Progenitor cell of endocrine pancreas (in vitro differentiated cells): ENCODE measurements at regions not wholly inside any gene's neighbourhood (a gene's known extent, or its start where the extent isn't known, plus 50 kb on each side); places are given as distances from the start of the nearest gene placed in this dataset.

Experiments
- DNase-seq: peaks from one replicate; pipeline ENCODE4 v3.0.0; 2021; ENCODE audit warnings: low spot score; ENCODE audit not compliant: unreplicated experiment
- H3K27ac Mint-ChIP-seq: 2 replicates; pipeline ENCODE4 v1.8.0; 2021; ENCODE audit warnings: mild to moderate bottlenecking, moderate library complexity, mixed read lengths
- H3K27me3 Mint-ChIP-seq: 2 replicates; pipeline ENCODE4 v1.8.0; 2021; ENCODE audit warnings: mixed read lengths
- H3K36me3 Mint-ChIP-seq: 2 replicates; pipeline ENCODE4 v1.8.0; 2022; ENCODE audit warnings: mixed read lengths; ENCODE audit not compliant: insufficient read depth
- H3K4me1 Mint-ChIP-seq: 2 replicates; pipeline ENCODE4 v1.8.0; 2021; ENCODE audit warnings: low read depth, mixed read lengths
- H3K4me3 Mint-ChIP-seq: 2 replicates; pipeline ENCODE4 v1.8.0; 2021; ENCODE audit warnings: low read depth, mild to moderate bottlenecking, moderate library complexity, mixed read lengths
- H3K9me3 Mint-ChIP-seq: 2 replicates; pipeline ENCODE4 v1.8.0; 2021; ENCODE audit warnings: low read depth, mixed read lengths
- CTCF ChIP-seq: fragments of 200-600 bp; sonication (generic); IDR thresholded peaks from one replicate; pipeline ENCODE4 v1.5.0; 2021; ENCODE audit warnings: antibody characterized with exemption, mild to moderate bottlenecking; ENCODE audit not compliant: unreplicated experiment

GRCh38 chr1:55559842-55560241, 344.7 kb upstream of the USP24 start:
- Mint-ChIP-seq H3K27me3 (peaks cover 10% of the 10 kb centered on the region), H3K9me3 (peaks cover 3% of the 10 kb centered on the region), H3K36me3 (no peaks in the 10 kb centered on the region), H3K4me3 (no peak overlapping the region), H3K4me1 (peaks cover 2% of the 10 kb centered on the region), H3K27ac (no peak overlapping the region)
- DNase-seq, result no peak
- TF ChIP-seq CTCF, result no peak

GRCh38 chr1:55559161-55559611, 344.0 kb upstream of the USP24 start:
- Mint-ChIP-seq H3K36me3 (no peaks in the 10 kb centered on the region), H3K9me3 (peaks cover 3% of the 10 kb centered on the region), H3K27ac (no peak overlapping the region), H3K4me3 (no peak overlapping the region), H3K27me3 (peaks cover 10% of the 10 kb centered on the region), H3K4me1 (peaks cover 2% of the 10 kb centered on the region)
- TF ChIP-seq CTCF, result no peak
- DNase-seq, result no peak

GRCh38 chr1:55558515-55558914, 343.4 kb upstream of the USP24 start:
- Mint-ChIP-seq H3K27me3 (peaks cover 10% of the 10 kb centered on the region), H3K36me3 (no peaks in the 10 kb centered on the region)
- no peak for TF ChIP-seq CTCF

GRCh38 chr1:55555956-55556725, 341.0 kb upstream of the USP24 start:
- no peak for TF ChIP-seq CTCF
- no peak overlapping the region for H3K4me3 Mint-ChIP-seq
- no peak for DNase-seq
- no peaks in the 10 kb centered on the region for H3K36me3 Mint-ChIP-seq
- no peaks in the 10 kb centered on the region for H3K9me3 Mint-ChIP-seq
- peaks cover 2% of the 10 kb centered on the region for H3K4me1 Mint-ChIP-seq
- H3K27me3 Mint-ChIP-seq, result peaks cover 10% of the 10 kb centered on the region
- H3K27ac Mint-ChIP-seq, result no peak overlapping the region

More at GRCh38 chr1:55558515-55558914, 343.4 kb upstream of the USP24 start:
- Mint-ChIP-seq H3K4me3 (no peak overlapping the region), H3K27ac (no peak overlapping the region), H3K4me1 (peaks cover 2% of the 10 kb centered on the region), H3K9me3 (peaks cover 3% of the 10 kb centered on the region)
- no peak for DNase-seq

- Mint-ChIP-seq H3K36me3 (no peaks in the 10 kb centered on the region), H3K27ac (no peak overlapping the region)
- no peak for TF ChIP-seq CTCF
Observed at GRCh38 chr1:55554611-55555010, 339.4 kb upstream of the USP24 start.

More at GRCh38 chr1:55554611-55555010, 339.4 kb upstream of the USP24 start:
- no peak overlapping the region for H3K4me3 Mint-ChIP-seq
- peaks cover 2% of the 10 kb centered on the region for H3K4me1 Mint-ChIP-seq
- DNase-seq, result no peak
- H3K27me3 Mint-ChIP-seq, result peaks cover 10% of the 10 kb centered on the region
- no peaks in the 10 kb centered on the region for H3K9me3 Mint-ChIP-seq
